H9 (cell line): ENCODE measurements at regions not wholly inside any gene's neighbourhood (a gene's known extent, or its start where the extent isn't known, plus 50 kb on each side); places are given as distances from the start of the nearest gene placed in this dataset.

Source experiments
- DNase-seq: peaks from one replicate; pipeline ENCODE4 v3.0.0-alpha.2; 2017
- H2AFZ ChIP-seq: one replicate; pipeline ENCODE4 v1.6.1; 2013; ENCODE audit warnings: mild to moderate bottlenecking, low read length, control low read depth, moderate library complexity
- H2AK5ac ChIP-seq: 2 replicates; pipeline ENCODE4 v1.6.1; 2013; ENCODE audit warnings: low read length, control low read depth, mixed read lengths; ENCODE audit not compliant: insufficient read length
- H2BK120ac ChIP-seq: one replicate; pipeline ENCODE4 v1.6.1; 2013; ENCODE audit warnings: low read depth, mild to moderate bottlenecking, low read length, control low read depth, inconsistent platforms; ENCODE audit not compliant: poor library complexity, severe bottlenecking
- H2BK12ac ChIP-seq: 2 replicates; pipeline ENCODE4 v1.6.1; 2013; ENCODE audit warnings: low read length, control low read depth, mixed read lengths, low read depth; ENCODE audit not compliant: insufficient read length
- H2BK15ac ChIP-seq: 2 replicates; pipeline ENCODE4 v1.6.1; 2013; ENCODE audit warnings: low read depth, low read length, control low read depth
- H2BK20ac ChIP-seq: one replicate; pipeline ENCODE4 v1.6.1; 2013; ENCODE audit warnings: low read depth, mild to moderate bottlenecking, low read length, control low read depth, inconsistent platforms; ENCODE audit not compliant: poor library complexity, severe bottlenecking
- H2BK5ac ChIP-seq: 2 replicates; pipeline ENCODE4 v1.6.1; 2013; ENCODE audit warnings: low read length, control low read depth, mixed read lengths; ENCODE audit not compliant: insufficient read length
- H3K14ac ChIP-seq: 2 replicates; pipeline ENCODE4 v1.6.1; 2013; ENCODE audit warnings: low read length, control low read depth; ENCODE audit not compliant: insufficient read depth
- H3K18ac ChIP-seq: 2 replicates; pipeline ENCODE4 v1.6.1; 2013; ENCODE audit warnings: low read depth, mild to moderate bottlenecking, mixed read lengths, low read length, control low read depth; ENCODE audit not compliant: insufficient read length
- H3K23ac ChIP-seq: 2 replicates; pipeline ENCODE4 v1.6.1; 2013; ENCODE audit warnings: low read length, control low read depth, mixed read lengths, low read depth; ENCODE audit not compliant: insufficient read length
- H3K23me2 ChIP-seq: 2 replicates; pipeline ENCODE4 v1.6.1; 2013; ENCODE audit warnings: low read depth, mild to moderate bottlenecking, mixed read lengths, low read length, control low read depth; ENCODE audit not compliant: insufficient read length, poor library complexity, severe bottlenecking
- H3K27ac ChIP-seq: 2 replicates; pipeline ENCODE4 v1.5.1; 2013; ENCODE audit warnings: low read length, control low read depth, mixed read lengths, low read depth; ENCODE audit not compliant: insufficient read length
- H3K27me3 ChIP-seq: 2 replicates; pipeline ENCODE4 v1.6.1; 2013; ENCODE audit warnings: low read length, control low read depth, inconsistent platforms; ENCODE audit not compliant: insufficient read depth
- H3K4ac ChIP-seq: 2 replicates; pipeline ENCODE4 v1.6.1; 2013; ENCODE audit warnings: low read depth, mild to moderate bottlenecking, control low read depth, inconsistent platforms, low read length, moderate library complexity
- H3K4me1 ChIP-seq: 2 replicates; pipeline ENCODE4 v1.6.1; 2013; ENCODE audit warnings: low read length, control low read depth, inconsistent platforms; ENCODE audit not compliant: insufficient read depth
- H3K4me2 ChIP-seq: 2 replicates; pipeline ENCODE4 v1.6.1; 2013; ENCODE audit warnings: low read length, control low read depth, mixed read lengths; ENCODE audit not compliant: insufficient read length, insufficient read depth
- H3K56ac ChIP-seq: 2 replicates; pipeline ENCODE4 v1.6.1; 2013; ENCODE audit warnings: low read depth, mild to moderate bottlenecking, mixed read lengths, low read length, control low read depth; ENCODE audit not compliant: insufficient read length
- H3K79me1 ChIP-seq: 2 replicates; pipeline ENCODE4 v1.6.1; 2013; ENCODE audit warnings: low read depth, mild to moderate bottlenecking, moderate library complexity, low read length, control low read depth, inconsistent platforms; ENCODE audit not compliant: insufficient read depth, poor library complexity, severe bottlenecking
- H3K79me2 ChIP-seq: 2 replicates; pipeline ENCODE4 v1.6.1; 2013; ENCODE audit warnings: low read length, control low read depth, inconsistent platforms; ENCODE audit not compliant: insufficient read depth
- H3K9ac ChIP-seq: 2 replicates; pipeline ENCODE4 v1.6.1; 2013; ENCODE audit warnings: low read length, control low read depth, mixed read lengths; ENCODE audit not compliant: insufficient read length; ENCODE audit errors: extremely low read depth
- H3K9me3 ChIP-seq: one replicate; pipeline ENCODE4 v1.6.1; 2013; ENCODE audit warnings: low read depth, low read length, inconsistent platforms; ENCODE audit not compliant: control insufficient read depth
- H3T11ph ChIP-seq: one replicate; pipeline ENCODE4 v1.6.1; 2013; ENCODE audit warnings: mild to moderate bottlenecking, low read length, control low read depth, inconsistent platforms
- H4K20me1 ChIP-seq: one replicate; pipeline ENCODE4 v1.6.1; 2013; ENCODE audit not compliant: control insufficient read depth, insufficient read length, insufficient read depth
- H4K5ac ChIP-seq: 2 replicates; pipeline ENCODE4 v1.6.1; 2013; ENCODE audit warnings: low read depth, mild to moderate bottlenecking, mixed read lengths, low read length, control low read depth; ENCODE audit not compliant: insufficient read length
- H4K8ac ChIP-seq: replicated peaks from 2 replicates; pipeline ENCODE4 v1.6.1; 2013; ENCODE audit warnings: low read length, control low read depth, mixed read lengths, low read depth; ENCODE audit not compliant: insufficient read length
- H4K91ac ChIP-seq: 2 replicates; pipeline ENCODE4 v1.6.1; 2013; ENCODE audit warnings: low read depth, mild to moderate bottlenecking, moderate library complexity, mixed read lengths, low read length, control low read depth; ENCODE audit not compliant: insufficient read length
- H3K27ac Mint-ChIP-seq, 3 experiments: 2 replicates in 2 of 3; 3 replicates in 1 of 3; pipeline ENCODE4 v1.8.0; 2020 to 2021; ENCODE audit warnings: mixed read lengths in 3 of 3, mild to moderate bottlenecking in 1 of 3, moderate library complexity in 1 of 3
- H3K27me3 Mint-ChIP-seq: 2 replicates; pipeline ENCODE4 v1.8.0; 2021; ENCODE audit warnings: low read depth, mild to moderate bottlenecking, moderate library complexity, mixed read lengths
- H3K36me3 Mint-ChIP-seq, 3 experiments: 2 replicates in 2 of 3; 3 replicates in 1 of 3; pipeline ENCODE4 v1.8.0; 2020 to 2021; ENCODE audit warnings: low read depth in 3 of 3, mixed read lengths in 3 of 3; ENCODE audit not compliant: insufficient read depth in 1 of 3
- H3K4me1 Mint-ChIP-seq, 2 experiments: 2 replicates each; pipeline ENCODE4 v1.8.0; 2020; ENCODE audit warnings: mixed read lengths in 2 of 2
- H3K4me3 Mint-ChIP-seq, 2 experiments: 2 replicates in 1 of 2; 3 replicates in 1 of 2; pipeline ENCODE4 v1.8.0; 2020 to 2021; ENCODE audit warnings: mild to moderate bottlenecking in 2 of 2, mixed read lengths in 2 of 2, moderate library complexity in 1 of 2
- H3K9me3 Mint-ChIP-seq, 2 experiments: 2 replicates in 1 of 2; 3 replicates in 1 of 2; pipeline ENCODE4 v1.8.0; 2020; ENCODE audit warnings: mild to moderate bottlenecking in 2 of 2, mixed read lengths in 2 of 2, moderate library complexity in 1 of 2
- WGBS: extraction: QIAGEN DNeasy Blood & Tissue Kit; methylation state at CpG from one replicate; pipeline ENCODE4 v1.1.7; 2013; ENCODE audit warnings: missing lambda C conversion rate, low lambda C conversion rate, mixed read lengths; ENCODE audit not compliant: insufficient read length; ENCODE audit errors: extremely low coverage; 5-methylcytosine and 5-hydroxymethylcytosine counted together
- TF ChIP-seq, protein P1 (sequence below): fragments of 200-600 bp; sonication (generic); conservative IDR thresholded peaks from 3 replicates; pipeline ENCODE4 v1.8.0; 2021; ENCODE audit warnings: antibody characterized with exemption, mild to moderate bottlenecking

DNA sequence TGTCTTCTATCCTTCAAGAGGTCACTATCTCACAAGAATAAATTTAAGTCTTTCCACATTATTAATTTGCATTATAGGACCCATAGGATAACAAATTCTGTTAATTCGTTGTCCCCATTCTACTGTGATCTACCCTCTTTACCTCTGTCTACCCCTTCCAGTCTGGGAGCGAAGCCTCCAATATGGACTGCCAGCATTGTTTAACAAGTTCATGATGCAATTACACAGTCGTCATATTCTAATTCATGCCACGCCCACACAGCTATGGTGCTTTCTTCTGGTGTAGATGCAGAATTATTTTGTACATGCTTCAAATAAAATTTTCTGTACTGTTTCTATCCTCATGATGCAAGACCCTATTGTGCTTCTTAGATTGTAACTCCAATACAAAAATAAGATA is 178.3 kb upstream of the PALMD start:
- Histone ChIP-seq H3K27me3 (no peaks in the 10 kb centered on the region), H3K4me1 (no peaks in the 10 kb centered on the region), H3K18ac (no peak overlapping the region), H3K4me2 (no peak overlapping the region), H4K8ac (no peak overlapping the region), H3K23me2 (no peaks in the 10 kb centered on the region), H3K27ac (no peak overlapping the region), H3K79me1 (no peaks in the 10 kb centered on the region), H2BK12ac (no peak overlapping the region), H3K9me3 (no peaks in the 10 kb centered on the region), H3K4ac (no peak overlapping the region), H4K5ac (no peak overlapping the region), H2BK5ac (no peak overlapping the region), H3T11ph (no peak overlapping the region), H2BK20ac (no peak overlapping the region), H3K14ac (no peak overlapping the region), H3K9ac (no peak overlapping the region), H4K20me1 (no peaks in the 10 kb centered on the region), H3K56ac (no peak overlapping the region), H3K23ac (no peak overlapping the region), H4K91ac (no peak overlapping the region), H2AFZ (no peak overlapping the region), H3K79me2 (no peaks in the 10 kb centered on the region), H2BK15ac (no peak overlapping the region), H2BK120ac (no peak overlapping the region), H2AK5ac (no peak overlapping the region)
- no peak overlapping the region; a peak in 1 of 7 replicates for H3K27ac Mint-ChIP-seq
- no peaks in the 10 kb centered on the region for H3K27me3 Mint-ChIP-seq
- TF ChIP-seq, protein P1, sequence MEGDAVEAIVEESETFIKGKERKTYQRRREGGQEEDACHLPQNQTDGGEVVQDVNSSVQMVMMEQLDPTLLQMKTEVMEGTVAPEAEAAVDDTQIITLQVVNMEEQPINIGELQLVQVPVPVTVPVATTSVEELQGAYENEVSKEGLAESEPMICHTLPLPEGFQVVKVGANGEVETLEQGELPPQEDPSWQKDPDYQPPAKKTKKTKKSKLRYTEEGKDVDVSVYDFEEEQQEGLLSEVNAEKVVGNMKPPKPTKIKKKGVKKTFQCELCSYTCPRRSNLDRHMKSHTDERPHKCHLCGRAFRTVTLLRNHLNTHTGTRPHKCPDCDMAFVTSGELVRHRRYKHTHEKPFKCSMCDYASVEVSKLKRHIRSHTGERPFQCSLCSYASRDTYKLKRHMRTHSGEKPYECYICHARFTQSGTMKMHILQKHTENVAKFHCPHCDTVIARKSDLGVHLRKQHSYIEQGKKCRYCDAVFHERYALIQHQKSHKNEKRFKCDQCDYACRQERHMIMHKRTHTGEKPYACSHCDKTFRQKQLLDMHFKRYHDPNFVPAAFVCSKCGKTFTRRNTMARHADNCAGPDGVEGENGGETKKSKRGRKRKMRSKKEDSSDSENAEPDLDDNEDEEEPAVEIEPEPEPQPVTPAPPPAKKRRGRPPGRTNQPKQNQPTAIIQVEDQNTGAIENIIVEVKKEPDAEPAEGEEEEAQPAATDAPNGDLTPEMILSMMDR, result no peak
- WGBS, result no CpG with 5 or more reads among the region's 4 CpGs
- H3K4me1 Mint-ChIP-seq, result peaks cover 10 to 12% of the 10 kb centered on the region in 2 experiments
- no peak for DNase-seq
- no peaks in the 10 kb centered on the region for H3K9me3 Mint-ChIP-seq
- H3K36me3 Mint-ChIP-seq, result no peaks in the 10 kb centered on the region
- H3K4me3 Mint-ChIP-seq, result no peak overlapping the region
